ENCODE measurements at regions not wholly inside any gene's neighbourhood (a gene's known extent, or its start where the extent isn't known, plus 50 kb on each side); places are given as distances from the start of the nearest gene placed in this dataset.

- H3K4me3 ChIP-seq (ENCODE audit: low read depth, low read length) = no peak overlapping the region
- H3K9me3 ChIP-seq (ENCODE audit: control insufficient read depth, insufficient read depth, low read length) = no peaks in the 10 kb centered on the region
These were observed 127.3 kb upstream of the ADGRL4 start for GRCh38 chr1:79133774-79134364.

DNA sequence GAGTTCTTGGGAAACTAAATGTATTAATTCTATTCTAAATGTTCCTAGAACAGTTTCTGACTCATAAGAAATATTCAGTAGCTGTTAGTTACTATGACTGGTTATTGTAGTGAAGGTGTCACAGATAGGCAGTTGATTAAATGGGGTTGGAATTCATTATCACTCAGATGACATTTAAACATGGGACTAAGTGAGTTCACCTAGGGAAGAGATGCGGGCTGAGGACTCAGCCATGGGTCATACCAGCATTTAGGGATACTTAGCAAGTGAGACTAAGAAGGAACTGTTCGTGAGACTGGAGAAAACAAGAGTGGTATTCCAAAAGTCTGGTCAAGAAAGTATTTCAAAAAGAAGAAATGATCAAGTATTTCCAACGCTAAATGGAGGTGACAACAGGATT lies 125.1 kb upstream of the ADGRL4 start:
- no peak overlapping the region for H3K4me3 ChIP-seq (ENCODE audit: low read depth, low read length)
- no peaks in the 10 kb centered on the region for H3K9me3 ChIP-seq (ENCODE audit: control insufficient read depth, insufficient read depth, low read length)
- H3K36me3 ChIP-seq (ENCODE audit: control insufficient read depth, insufficient read depth, low read length) = no peaks in the 10 kb centered on the region
- no peaks in the 10 kb centered on the region for H3K27me3 ChIP-seq (ENCODE audit: control insufficient read depth, insufficient read depth, low read length)
- H3K9ac ChIP-seq (ENCODE audit: low read depth, low read length) = no peak overlapping the region
- no peaks in the 10 kb centered on the region for H3K4me1 ChIP-seq (ENCODE audit: control insufficient read depth, insufficient read depth, low read length)

More at GRCh38 chr1:79133774-79134364, 127.3 kb upstream of the ADGRL4 start:
- H3K4me1 ChIP-seq (ENCODE audit: control insufficient read depth, insufficient read depth, low read length) = no peaks in the 10 kb centered on the region
- no peak overlapping the region for H3K9ac ChIP-seq (ENCODE audit: low read depth, low read length)
- H3K36me3 ChIP-seq (ENCODE audit: control insufficient read depth, insufficient read depth, low read length) = no peaks in the 10 kb centered on the region
- no peaks in the 10 kb centered on the region for H3K27me3 ChIP-seq (ENCODE audit: control insufficient read depth, insufficient read depth, low read length)

DNA sequence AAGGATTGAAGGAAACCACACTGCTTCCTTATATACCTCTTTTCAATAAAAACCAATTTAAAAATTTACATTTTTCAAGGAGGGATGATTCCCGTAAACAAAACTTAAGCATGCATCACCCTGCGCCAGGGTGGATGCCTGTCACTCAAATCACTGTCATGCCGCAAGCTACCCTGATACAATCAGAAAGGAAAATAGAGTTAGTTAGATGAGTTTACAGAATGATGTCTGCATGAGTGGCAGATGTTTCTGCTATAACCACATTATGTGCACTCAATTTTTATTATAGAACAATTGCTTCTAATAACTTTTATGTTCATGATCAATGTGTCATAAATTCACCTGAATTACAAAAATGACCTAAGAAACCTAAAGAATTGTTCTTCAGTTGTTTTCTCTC lies 123.4 kb upstream of the ADGRL4 start:
- Histone ChIP-seq H3K36me3 (ENCODE audit: control insufficient read depth, insufficient read depth, low read length) (no peaks in the 10 kb centered on the region), H3K4me3 (ENCODE audit: low read depth, low read length) (no peak overlapping the region), H3K9me3 (ENCODE audit: control insufficient read depth, insufficient read depth, low read length) (no peaks in the 10 kb centered on the region), H3K27me3 (ENCODE audit: control insufficient read depth, insufficient read depth, low read length) (no peaks in the 10 kb centered on the region), H3K4me1 (ENCODE audit: control insufficient read depth, insufficient read depth, low read length) (no peaks in the 10 kb centered on the region), H3K9ac (ENCODE audit: low read depth, low read length) (no peak overlapping the region)

DNA sequence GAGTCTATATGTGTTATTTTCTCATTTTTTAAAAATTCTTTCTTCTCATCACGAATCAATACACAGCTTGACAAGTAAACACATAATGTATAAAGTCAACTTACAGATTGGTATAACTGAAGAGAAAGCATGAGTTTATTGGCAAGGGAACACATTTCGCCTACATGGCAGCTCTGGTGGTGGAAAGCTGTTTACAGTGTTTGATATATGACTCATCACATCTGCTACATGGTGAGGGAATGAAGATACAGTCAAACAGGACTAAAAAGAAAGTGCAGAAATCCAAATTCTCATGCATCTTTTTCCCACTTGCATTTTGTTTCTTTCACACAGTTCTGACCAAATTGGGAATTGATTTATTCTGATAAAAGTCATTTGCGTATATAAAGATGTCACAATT lies 122.2 kb upstream of the ADGRL4 start:
- Histone ChIP-seq H3K27me3 (ENCODE audit: control insufficient read depth, insufficient read depth, low read length) (no peaks in the 10 kb centered on the region), H3K36me3 (ENCODE audit: control insufficient read depth, insufficient read depth, low read length) (no peaks in the 10 kb centered on the region), H3K9ac (ENCODE audit: low read depth, low read length) (no peak overlapping the region), H3K4me1 (ENCODE audit: control insufficient read depth, insufficient read depth, low read length) (no peaks in the 10 kb centered on the region), H3K9me3 (ENCODE audit: control insufficient read depth, insufficient read depth, low read length) (no peaks in the 10 kb centered on the region), H3K4me3 (ENCODE audit: low read depth, low read length) (no peak overlapping the region)

DNA sequence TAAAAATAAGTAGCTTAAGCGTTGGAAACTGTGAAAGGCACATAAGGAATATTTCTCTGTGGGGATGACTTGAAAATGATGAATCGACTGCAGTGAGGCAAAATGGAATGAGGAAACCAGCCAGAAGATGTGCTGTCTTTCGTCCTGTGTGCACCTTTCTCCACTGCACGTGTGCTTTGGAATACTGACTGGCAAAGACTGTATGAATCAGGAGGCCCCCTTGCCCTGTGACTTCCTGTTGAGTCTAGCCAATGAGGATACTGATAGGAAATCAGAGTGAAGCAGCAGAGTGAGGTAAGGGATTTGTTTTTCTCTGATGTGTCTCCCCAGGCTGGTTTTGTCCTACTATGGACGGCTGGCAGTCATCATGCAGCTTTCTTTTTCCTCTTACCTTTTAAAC lies 118.2 kb upstream of the ADGRL4 start:
- H3K27me3 ChIP-seq (ENCODE audit: control insufficient read depth, insufficient read depth, low read length) = no peaks in the 10 kb centered on the region
- H3K36me3 ChIP-seq (ENCODE audit: control insufficient read depth, insufficient read depth, low read length) = no peaks in the 10 kb centered on the region
- no peaks in the 10 kb centered on the region for H3K4me1 ChIP-seq (ENCODE audit: control insufficient read depth, insufficient read depth, low read length)
- H3K4me3 ChIP-seq (ENCODE audit: low read depth, low read length) = no peak overlapping the region
- no peak overlapping the region for H3K9ac ChIP-seq (ENCODE audit: low read depth, low read length)
- no peaks in the 10 kb centered on the region for H3K9me3 ChIP-seq (ENCODE audit: control insufficient read depth, insufficient read depth, low read length)

- Histone ChIP-seq H3K4me1 (ENCODE audit: control insufficient read depth, insufficient read depth, low read length) (no peaks in the 10 kb centered on the region), H3K9ac (ENCODE audit: low read depth, low read length) (no peak overlapping the region), H3K9me3 (ENCODE audit: control insufficient read depth, insufficient read depth, low read length) (no peaks in the 10 kb centered on the region), H3K36me3 (ENCODE audit: control insufficient read depth, insufficient read depth, low read length) (no peaks in the 10 kb centered on the region), H3K4me3 (ENCODE audit: low read depth, low read length) (no peak overlapping the region), H3K27me3 (ENCODE audit: control insufficient read depth, insufficient read depth, low read length) (no peaks in the 10 kb centered on the region)
These were observed 116.0 kb upstream of the ADGRL4 start for GRCh38 chr1:79122521-79122920.

DNA sequence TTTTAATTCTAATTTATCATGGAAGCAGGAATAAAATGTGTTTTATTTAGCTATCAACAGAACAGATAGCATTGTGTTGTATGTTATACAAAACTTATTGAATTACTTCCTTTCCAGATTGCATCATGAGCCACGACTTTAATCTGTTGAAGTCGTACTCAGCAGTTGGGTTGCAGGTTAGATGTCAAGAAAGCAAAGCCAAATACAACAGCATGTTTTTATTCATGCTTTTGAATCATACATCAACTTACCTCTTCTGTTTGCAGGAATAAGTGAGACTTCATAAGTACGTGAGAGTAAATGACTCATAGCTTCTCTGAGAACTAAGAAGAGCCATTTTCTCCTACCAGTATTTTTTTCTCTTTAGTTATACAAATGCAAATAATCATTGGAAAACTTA lies 110.8 kb upstream of the ADGRL4 start:
- H3K27me3 ChIP-seq (ENCODE audit: control insufficient read depth, insufficient read depth, low read length) = no peaks in the 10 kb centered on the region
- H3K9ac ChIP-seq (ENCODE audit: low read depth, low read length) = no peak overlapping the region
- no peaks in the 10 kb centered on the region for H3K4me1 ChIP-seq (ENCODE audit: control insufficient read depth, insufficient read depth, low read length)
- no peaks in the 10 kb centered on the region for H3K9me3 ChIP-seq (ENCODE audit: control insufficient read depth, insufficient read depth, low read length)
- no peaks in the 10 kb centered on the region for H3K36me3 ChIP-seq (ENCODE audit: control insufficient read depth, insufficient read depth, low read length)
- H3K4me3 ChIP-seq (ENCODE audit: low read depth, low read length) = no peak overlapping the region

DNA sequence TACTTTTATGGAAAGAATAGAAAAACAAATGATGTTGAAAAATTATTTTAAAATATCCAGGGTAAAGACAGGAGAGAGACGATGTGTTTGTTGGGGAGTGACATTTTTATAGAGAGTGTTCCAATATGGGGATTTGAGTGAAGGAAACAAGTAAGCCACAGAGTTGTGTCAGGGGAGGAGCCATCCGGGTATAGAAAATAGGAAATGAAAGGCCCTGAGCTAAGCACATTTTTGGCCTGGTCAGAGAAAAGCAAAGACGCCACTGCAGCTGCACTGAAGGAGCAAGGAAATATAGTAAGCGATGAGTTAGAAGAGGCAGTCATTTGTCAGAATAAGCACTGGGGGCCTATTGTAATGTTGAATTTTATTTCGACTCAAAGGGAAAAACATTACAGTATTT lies 107.3 kb upstream of the ADGRL4 start:
- Histone ChIP-seq H3K9me3 (ENCODE audit: control insufficient read depth, insufficient read depth, low read length) (no peaks in the 10 kb centered on the region), H3K4me3 (ENCODE audit: low read depth, low read length) (no peak overlapping the region), H3K27me3 (ENCODE audit: control insufficient read depth, insufficient read depth, low read length) (no peaks in the 10 kb centered on the region), H3K36me3 (ENCODE audit: control insufficient read depth, insufficient read depth, low read length) (no peaks in the 10 kb centered on the region), H3K4me1 (ENCODE audit: control insufficient read depth, insufficient read depth, low read length) (no peaks in the 10 kb centered on the region), H3K9ac (ENCODE audit: low read depth, low read length) (no peak overlapping the region)

DNA sequence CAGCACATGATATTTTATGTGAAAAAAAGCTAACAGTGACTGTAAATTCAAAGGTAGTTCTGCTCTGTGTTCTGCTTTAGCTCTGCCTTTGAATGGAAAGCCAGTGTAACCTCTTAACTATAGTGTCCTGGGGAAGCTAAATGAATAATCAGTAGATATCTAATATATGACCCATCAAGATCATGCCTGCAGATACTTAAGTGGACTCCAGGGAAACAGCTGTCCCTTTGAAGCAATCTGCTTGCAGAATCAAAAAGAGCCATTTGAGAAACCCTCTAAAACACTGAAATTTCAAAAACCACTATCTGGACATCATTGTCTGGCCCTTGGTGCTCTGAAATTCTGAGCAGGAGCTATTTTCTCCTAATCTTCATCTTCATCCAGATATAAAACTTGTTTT lies 104.2 kb upstream of the ADGRL4 start:
- Histone ChIP-seq H3K4me1 (ENCODE audit: control insufficient read depth, insufficient read depth, low read length) (no peaks in the 10 kb centered on the region), H3K36me3 (ENCODE audit: control insufficient read depth, insufficient read depth, low read length) (no peaks in the 10 kb centered on the region), H3K4me3 (ENCODE audit: low read depth, low read length) (no peak overlapping the region), H3K9ac (ENCODE audit: low read depth, low read length) (no peak overlapping the region), H3K9me3 (ENCODE audit: control insufficient read depth, insufficient read depth, low read length) (no peaks in the 10 kb centered on the region), H3K27me3 (ENCODE audit: control insufficient read depth, insufficient read depth, low read length) (no peaks in the 10 kb centered on the region)

DNA sequence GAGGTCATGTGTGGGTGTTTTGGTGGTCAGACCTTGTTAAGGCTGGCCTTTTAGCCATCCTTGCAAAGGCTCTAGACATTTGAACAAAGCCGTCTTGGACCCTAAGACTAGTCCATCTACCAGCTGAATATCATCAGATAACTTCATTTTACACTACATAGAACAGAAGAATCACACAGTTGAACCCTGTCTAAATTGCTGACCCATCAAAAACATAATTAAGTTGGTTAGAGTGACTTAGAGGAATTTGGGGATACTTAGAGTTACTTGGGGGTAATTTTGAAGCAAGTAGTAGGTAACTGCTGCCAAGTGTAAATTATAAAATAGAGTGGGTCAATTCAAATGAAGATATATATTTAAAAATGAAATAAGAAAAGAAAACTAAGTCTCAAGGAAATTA lies 102.9 kb upstream of the ADGRL4 start:
- H3K4me1 ChIP-seq (ENCODE audit: control insufficient read depth, insufficient read depth, low read length) = no peaks in the 10 kb centered on the region
- no peaks in the 10 kb centered on the region for H3K27me3 ChIP-seq (ENCODE audit: control insufficient read depth, insufficient read depth, low read length)
- H3K9ac ChIP-seq (ENCODE audit: low read depth, low read length) = no peak overlapping the region
- no peaks in the 10 kb centered on the region for H3K9me3 ChIP-seq (ENCODE audit: control insufficient read depth, insufficient read depth, low read length)
- no peaks in the 10 kb centered on the region for H3K36me3 ChIP-seq (ENCODE audit: control insufficient read depth, insufficient read depth, low read length)
- no peak overlapping the region for H3K4me3 ChIP-seq (ENCODE audit: low read depth, low read length)

DNA sequence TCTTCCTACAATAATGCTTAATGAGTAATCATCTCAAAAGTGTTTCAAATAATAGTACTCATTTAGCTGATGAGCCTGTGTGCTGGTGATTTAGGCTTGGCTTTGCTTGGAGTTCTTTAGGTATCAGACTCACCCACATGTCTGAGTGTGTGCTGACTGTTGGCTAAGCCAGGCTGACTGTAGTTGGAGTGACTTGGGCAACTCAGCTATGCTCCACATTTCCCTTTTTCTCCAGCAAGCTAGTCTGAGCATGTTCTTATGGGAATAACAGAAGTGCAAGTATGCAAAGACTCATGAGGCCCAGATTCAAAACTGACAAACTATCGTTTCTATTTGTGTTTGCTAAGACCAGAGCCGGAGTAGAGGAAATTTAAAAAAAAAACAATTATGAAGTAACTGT lies 99.0 kb upstream of the ADGRL4 start:
- no peaks in the 10 kb centered on the region for H3K27me3 ChIP-seq (ENCODE audit: control insufficient read depth, insufficient read depth, low read length)
- no peak overlapping the region for H3K9ac ChIP-seq (ENCODE audit: low read depth, low read length)
- H3K4me1 ChIP-seq (ENCODE audit: control insufficient read depth, insufficient read depth, low read length) = no peaks in the 10 kb centered on the region
- no peaks in the 10 kb centered on the region for H3K9me3 ChIP-seq (ENCODE audit: control insufficient read depth, insufficient read depth, low read length)
- H3K4me3 ChIP-seq (ENCODE audit: low read depth, low read length) = no peak overlapping the region
- no peaks in the 10 kb centered on the region for H3K36me3 ChIP-seq (ENCODE audit: control insufficient read depth, insufficient read depth, low read length)

- Histone ChIP-seq H3K9ac (ENCODE audit: low read depth, low read length) (no peak overlapping the region), H3K36me3 (ENCODE audit: control insufficient read depth, insufficient read depth, low read length) (no peaks in the 10 kb centered on the region), H3K9me3 (ENCODE audit: control insufficient read depth, insufficient read depth, low read length) (no peaks in the 10 kb centered on the region), H3K4me3 (ENCODE audit: low read depth, low read length) (no peak overlapping the region), H3K27me3 (ENCODE audit: control insufficient read depth, insufficient read depth, low read length) (no peaks in the 10 kb centered on the region), H3K4me1 (ENCODE audit: control insufficient read depth, insufficient read depth, low read length) (no peaks in the 10 kb centered on the region)
These were observed 98.1 kb upstream of the ADGRL4 start for GRCh38 chr1:79104617-79105016.

Measured in iPS-15b (cell line).